ENCODE measurements at regions not wholly inside any gene's neighbourhood (a gene's known extent, or its start where the extent isn't known, plus 50 kb on each side); places are given as distances from the start of the nearest gene placed in this dataset.

- ChIA-PET CTCF (no interaction called here), POLR2A (no interaction called here)
- Mint-ChIP-seq H3K36me3 (ENCODE audit: insufficient read depth, unreplicated experiment) (no peaks in the 10 kb centered on the region), H3K4me3 (ENCODE audit: unreplicated experiment) (no peak overlapping the region), H3K9me3 (ENCODE audit: unreplicated experiment) (no peaks in the 10 kb centered on the region), H3K27ac (ENCODE audit: low read depth, unreplicated experiment) (no peak overlapping the region), H3K4me1 (ENCODE audit: insufficient read depth, unreplicated experiment) (no peaks in the 10 kb centered on the region), H3K27me3 (ENCODE audit: insufficient read depth, unreplicated experiment) (peaks cover 41% of the 10 kb centered on the region)
- intact Hi-C loops (cut with micrococcal nuclease) = no loop called here
- DNase-seq (ENCODE audit: unreplicated experiment) = no peak
- BruUV-seq (replicated peaks) = no TSS peak
- TF ChIP-seq CTCF (IDR thresholded peaks at IDR 0.05; ENCODE audit: unreplicated experiment) = no peak
These were observed 139.7 kb downstream of the RRAGC start for GRCh38 chr1:38719880-38720279.

- H3K27me3 Mint-ChIP-seq (ENCODE audit: insufficient read depth, unreplicated experiment) = peaks cover 27% of the 10 kb centered on the region
- POLR2A ChIA-PET = interaction anchor here (0.8 kb wide), 1 partner anchor 12 kb away, joined by 4 read pairs; no protein-coding TSS in a partner anchor
- intact Hi-C loops (cut with micrococcal nuclease) = no loop called here
These were observed 141.5 kb downstream of the RRAGC start for GRCh38 chr1:38718031-38718430.

GRCh38 chr1:38716229-38716628 lies 143.3 kb downstream of the RRAGC start:
- no TSS peak for BruUV-seq (replicated peaks)
- Mint-ChIP-seq H3K27ac (ENCODE audit: low read depth, unreplicated experiment) (no peak overlapping the region), H3K4me3 (ENCODE audit: unreplicated experiment) (no peak overlapping the region), H3K4me1 (ENCODE audit: insufficient read depth, unreplicated experiment) (no peaks in the 10 kb centered on the region), H3K36me3 (ENCODE audit: insufficient read depth, unreplicated experiment) (no peaks in the 10 kb centered on the region), H3K27me3 (ENCODE audit: insufficient read depth, unreplicated experiment) (peaks cover 12% of the 10 kb centered on the region), H3K9me3 (ENCODE audit: unreplicated experiment) (no peaks in the 10 kb centered on the region)
- DNase-seq (ENCODE audit: unreplicated experiment) = no peak
- intact Hi-C loops (cut with micrococcal nuclease) = no loop called here
- ChIA-PET CTCF (no interaction called here), POLR2A (no interaction called here)
- no peak for TF ChIP-seq CTCF (IDR thresholded peaks at IDR 0.05; ENCODE audit: unreplicated experiment)

More at GRCh38 chr1:38718031-38718430, 141.5 kb downstream of the RRAGC start:
- no peak for TF ChIP-seq CTCF (IDR thresholded peaks at IDR 0.05; ENCODE audit: unreplicated experiment)
- H3K4me3 Mint-ChIP-seq (ENCODE audit: unreplicated experiment) = no peak overlapping the region
- no peak overlapping the region for H3K27ac Mint-ChIP-seq (ENCODE audit: low read depth, unreplicated experiment)
- DNase-seq (ENCODE audit: unreplicated experiment) = no peak
- H3K36me3 Mint-ChIP-seq (ENCODE audit: insufficient read depth, unreplicated experiment) = no peaks in the 10 kb centered on the region
- CTCF ChIA-PET = interaction anchor here (0.5 to 1.0 kb wide), 2 partner anchors 58 to 645 kb away, joined by 3 read pairs; no protein-coding TSS in a partner anchor
- H3K9me3 Mint-ChIP-seq (ENCODE audit: unreplicated experiment) = no peaks in the 10 kb centered on the region
- no peaks in the 10 kb centered on the region for H3K4me1 Mint-ChIP-seq (ENCODE audit: insufficient read depth, unreplicated experiment)
- BruUV-seq (replicated peaks) = no TSS peak

GRCh38 chr1:38715415-38715814 lies 144.2 kb downstream of the RRAGC start:
- no peaks in the 10 kb centered on the region for H3K4me1 Mint-ChIP-seq (ENCODE audit: insufficient read depth, unreplicated experiment)
- no peak overlapping the region for H3K4me3 Mint-ChIP-seq (ENCODE audit: unreplicated experiment)
- no peaks in the 10 kb centered on the region for H3K9me3 Mint-ChIP-seq (ENCODE audit: unreplicated experiment)
- ChIA-PET CTCF (no interaction called here), POLR2A (no interaction called here)
- no peak overlapping the region for H3K27ac Mint-ChIP-seq (ENCODE audit: low read depth, unreplicated experiment)
- H3K36me3 Mint-ChIP-seq (ENCODE audit: insufficient read depth, unreplicated experiment) = no peaks in the 10 kb centered on the region
- no peak for TF ChIP-seq CTCF (IDR thresholded peaks at IDR 0.05; ENCODE audit: unreplicated experiment)
- no TSS peak for BruUV-seq (replicated peaks)
- DNase-seq (ENCODE audit: unreplicated experiment) = no peak
- peaks cover 4% of the 10 kb centered on the region for H3K27me3 Mint-ChIP-seq (ENCODE audit: insufficient read depth, unreplicated experiment)
- intact Hi-C loops (cut with micrococcal nuclease) = no loop called here
